ENCODE measurements at regions not wholly inside any gene's neighbourhood (a gene's known extent, or its start where the extent isn't known, plus 50 kb on each side); places are given as distances from the start of the nearest gene placed in this dataset.

DNA sequence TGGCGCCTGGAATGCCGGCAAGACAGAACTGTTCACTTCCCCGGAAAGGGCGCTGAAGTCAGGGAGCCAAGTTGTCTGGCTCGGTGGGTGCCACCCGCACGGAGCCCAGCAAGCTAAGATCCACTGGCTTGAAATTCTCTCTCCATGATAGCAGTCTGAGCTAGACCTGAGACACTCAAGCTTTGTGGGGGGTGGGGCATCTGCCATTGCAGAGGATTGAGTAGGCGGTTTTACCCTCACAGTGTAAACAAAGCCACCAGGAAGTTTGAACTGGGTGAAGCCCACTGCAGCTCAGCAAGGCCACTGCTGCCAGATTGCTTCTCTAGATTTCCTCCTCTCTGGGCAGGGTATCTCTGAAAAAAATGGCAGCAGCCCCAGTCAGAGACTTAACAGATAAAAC is 277.4 kb downstream of the SLCO4C1 start:
- intact Hi-C loops (cut with micrococcal nuclease), result no loop called here
- FAIRE-seq (no peak), DNase-seq (ENCODE audit: low read depth, low spot score) (no peak)
- Histone ChIP-seq H3K4me3 (replicated peaks in 1 of 3; ENCODE audit: insufficient read depth in 1 of 3, low read depth in 1 of 3, low read length in 3 of 3) (no peak overlapping the region), H3K27ac (ENCODE audit: insufficient read depth, low read depth, low read length) (no peak overlapping the region), H3K27me3 (ENCODE audit: control insufficient read depth in 2 of 2, insufficient read depth in 2 of 2, low read length in 2 of 2) (no peaks in the 10 kb centered on the region), H3K4me1 (ENCODE audit: control insufficient read depth, extremely low read depth, insufficient read depth, low read length) (no peaks in the 10 kb centered on the region), H3K9me1 (replicated peaks; ENCODE audit: control insufficient read depth, extremely low read depth, insufficient read depth, low read length) (no peaks in the 10 kb centered on the region), H2AFZ (ENCODE audit: low read depth, low read length) (no peak overlapping the region), H4K20me1 (replicated peaks; ENCODE audit: control insufficient read depth, extremely low read depth, insufficient read depth, low read length) (no peaks in the 10 kb centered on the region), H3K4me2 (ENCODE audit: insufficient read depth, low read length) (no peak overlapping the region), H3K36me3 (ENCODE audit: control insufficient read depth in 2 of 2, extremely low read depth in 1 of 2, insufficient read depth in 2 of 2, low read length in 2 of 2) (no peaks in the 10 kb centered on the region), H3K9ac (replicated peaks; ENCODE audit: extremely low read depth, insufficient read depth, low read length) (no peak overlapping the region), H3K9me3 (replicated peaks; ENCODE audit: control insufficient read depth, insufficient read depth, low read length) (no peaks in the 10 kb centered on the region), H3K79me2 (ENCODE audit: control insufficient read depth, insufficient read depth, low read length) (no peaks in the 10 kb centered on the region)
- ChIA-PET POLR2A (no interaction called here), CTCF (no interaction called here)
- dilution Hi-C loops (cut with MboI; ENCODE audit: extremely low pct_ligation_motif_present, low sequenced_read_pairs), result no loop called here
- no peak for TF ChIP-seq GATA2 (IDR thresholded peaks at IDR 0.05; ENCODE audit: insufficient read depth, insufficient read length, low read depth, low read length)
- no peak for TF ChIP-seq POLR2A (IDR thresholded peaks at IDR 0.05; ENCODE audit: low read depth, low read length)
- TF ChIP-seq, protein P1, sequence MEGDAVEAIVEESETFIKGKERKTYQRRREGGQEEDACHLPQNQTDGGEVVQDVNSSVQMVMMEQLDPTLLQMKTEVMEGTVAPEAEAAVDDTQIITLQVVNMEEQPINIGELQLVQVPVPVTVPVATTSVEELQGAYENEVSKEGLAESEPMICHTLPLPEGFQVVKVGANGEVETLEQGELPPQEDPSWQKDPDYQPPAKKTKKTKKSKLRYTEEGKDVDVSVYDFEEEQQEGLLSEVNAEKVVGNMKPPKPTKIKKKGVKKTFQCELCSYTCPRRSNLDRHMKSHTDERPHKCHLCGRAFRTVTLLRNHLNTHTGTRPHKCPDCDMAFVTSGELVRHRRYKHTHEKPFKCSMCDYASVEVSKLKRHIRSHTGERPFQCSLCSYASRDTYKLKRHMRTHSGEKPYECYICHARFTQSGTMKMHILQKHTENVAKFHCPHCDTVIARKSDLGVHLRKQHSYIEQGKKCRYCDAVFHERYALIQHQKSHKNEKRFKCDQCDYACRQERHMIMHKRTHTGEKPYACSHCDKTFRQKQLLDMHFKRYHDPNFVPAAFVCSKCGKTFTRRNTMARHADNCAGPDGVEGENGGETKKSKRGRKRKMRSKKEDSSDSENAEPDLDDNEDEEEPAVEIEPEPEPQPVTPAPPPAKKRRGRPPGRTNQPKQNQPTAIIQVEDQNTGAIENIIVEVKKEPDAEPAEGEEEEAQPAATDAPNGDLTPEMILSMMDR (IDR thresholded peaks at IDR 0.05; ENCODE audit: extremely low read depth in 1 of 2, insufficient read depth in 1 of 2, low read depth in 1 of 2, low read length in 2 of 2), result no peak
- TF ChIP-seq MYC (IDR thresholded peaks at IDR 0.05; ENCODE audit: low read depth, low read length), result no peak
- no peak for TF ChIP-seq POLR2AphosphoS5 (IDR thresholded peaks at IDR 0.05; ENCODE audit: insufficient read depth, low read depth, low read length)
- BruUV-seq (replicated peaks), result no TSS peak

DNA sequence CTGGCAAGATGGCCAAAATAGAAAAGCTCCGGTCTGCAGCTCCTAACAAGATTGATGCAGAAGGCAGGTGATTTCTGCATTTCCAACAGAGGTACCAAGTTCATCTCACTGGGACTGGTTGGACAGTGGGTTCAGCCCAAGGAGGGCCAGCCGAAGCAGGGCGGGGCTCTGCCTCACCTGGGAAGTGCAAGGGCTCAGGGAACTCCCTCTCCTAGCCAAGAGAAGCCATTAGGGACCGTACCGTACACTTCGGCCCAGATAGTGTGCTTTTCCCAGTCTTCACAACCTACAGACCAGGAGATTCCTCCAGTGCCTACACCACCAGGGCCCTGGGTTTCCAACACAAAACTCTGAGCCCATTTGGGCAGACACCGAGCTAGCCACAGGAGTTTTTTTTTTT is 277.8 kb downstream of the SLCO4C1 start:
- intact Hi-C loops (cut with micrococcal nuclease) (no loop called here), dilution Hi-C loops (cut with MboI; ENCODE audit: extremely low pct_ligation_motif_present, low sequenced_read_pairs) (no loop called here)
- BruUV-seq (replicated peaks), result no TSS peak
- H3K4me3 ChIP-seq (replicated peaks in 1 of 3; ENCODE audit: insufficient read depth in 1 of 3, low read depth in 1 of 3, low read length in 3 of 3), result no peak overlapping the region
- H3K79me2 ChIP-seq (ENCODE audit: control insufficient read depth, insufficient read depth, low read length), result no peaks in the 10 kb centered on the region
- H3K36me3 ChIP-seq (ENCODE audit: control insufficient read depth in 2 of 2, extremely low read depth in 1 of 2, insufficient read depth in 2 of 2, low read length in 2 of 2), result no peaks in the 10 kb centered on the region
- no peak overlapping the region for H3K27ac ChIP-seq (ENCODE audit: insufficient read depth, low read depth, low read length)
- no peak overlapping the region for H2AFZ ChIP-seq (ENCODE audit: low read depth, low read length)
- no peak for FAIRE-seq
- H3K9me1 ChIP-seq (replicated peaks; ENCODE audit: control insufficient read depth, extremely low read depth, insufficient read depth, low read length), result no peaks in the 10 kb centered on the region
- no peak for DNase-seq (ENCODE audit: low read depth, low spot score)
- no peaks in the 10 kb centered on the region for H4K20me1 ChIP-seq (replicated peaks; ENCODE audit: control insufficient read depth, extremely low read depth, insufficient read depth, low read length)
- POLR2A ChIA-PET, result no interaction called here
- TF ChIP-seq GATA2 (IDR thresholded peaks at IDR 0.05; ENCODE audit: insufficient read depth, insufficient read length, low read depth, low read length), result no peak
- no peak for TF ChIP-seq MYC (IDR thresholded peaks at IDR 0.05; ENCODE audit: low read depth, low read length)
- no peak for TF ChIP-seq POLR2AphosphoS5 (IDR thresholded peaks at IDR 0.05; ENCODE audit: insufficient read depth, low read depth, low read length)
- TF ChIP-seq FOS (IDR thresholded peaks at IDR 0.05; ENCODE audit: borderline replicate concordance, insufficient read depth, low read length), result no peak
- TF ChIP-seq JUN (IDR thresholded peaks at IDR 0.05; ENCODE audit: borderline replicate concordance, insufficient read depth, insufficient read length, low read depth), result no peak
- TF ChIP-seq, protein P1 (IDR thresholded peaks at IDR 0.05; ENCODE audit: extremely low read depth in 1 of 2, insufficient read depth in 1 of 2, low read depth in 1 of 2, low read length in 2 of 2), result no peak
- TF ChIP-seq, protein P2, sequence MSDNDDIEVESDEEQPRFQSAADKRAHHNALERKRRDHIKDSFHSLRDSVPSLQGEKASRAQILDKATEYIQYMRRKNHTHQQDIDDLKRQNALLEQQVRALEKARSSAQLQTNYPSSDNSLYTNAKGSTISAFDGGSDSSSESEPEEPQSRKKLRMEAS (IDR thresholded peaks at IDR 0.05; ENCODE audit: insufficient read depth, insufficient read length), result no peak
- no peak for TF ChIP-seq EZH2 (IDR thresholded peaks at IDR 0.05; ENCODE audit: borderline replicate concordance, low read depth, low read length, severe bottlenecking)
- TF ChIP-seq POLR2A (IDR thresholded peaks at IDR 0.05; ENCODE audit: low read depth, low read length), result no peak
- CTCF ChIA-PET, result no interaction called here
- no peaks in the 10 kb centered on the region for H3K9me3 ChIP-seq (replicated peaks; ENCODE audit: control insufficient read depth, insufficient read depth, low read length)
- H3K4me1 ChIP-seq (ENCODE audit: control insufficient read depth, extremely low read depth, insufficient read depth, low read length), result no peaks in the 10 kb centered on the region
- H3K9ac ChIP-seq (replicated peaks; ENCODE audit: extremely low read depth, insufficient read depth, low read length), result no peak overlapping the region
- H3K27me3 ChIP-seq (ENCODE audit: control insufficient read depth in 2 of 2, insufficient read depth in 2 of 2, low read length in 2 of 2), result no peaks in the 10 kb centered on the region
- H3K4me2 ChIP-seq (ENCODE audit: insufficient read depth, low read length), result no peak overlapping the region
